Transverse colon (tissue), 3 donors: ENCODE measurements at regions not wholly inside any gene's neighbourhood (a gene's known extent, or its start where the extent isn't known, plus 50 kb on each side); places are given as distances from the start of the nearest gene placed in this dataset.

Experiments used
- CTCF ChIP-seq, 5 experiments: fragments of 200-600 bp in 3 of 5; fragments of 450-650 bp in 2 of 5; sonication (generic) in 3 of 5; IDR thresholded peaks; 1 replicate in 2 of 5; 2 replicates in 3 of 5; pipeline ENCODE4 v1.5.1; 2016 to 2017; ENCODE audit warnings: antibody characterized with exemption in 5 of 5, inconsistent platforms in 3 of 5, mild to moderate bottlenecking in 2 of 5, moderate library complexity in 1 of 5
- POLR2A ChIP-seq: fragments of 450-650 bp; IDR thresholded peaks from one replicate; pipeline ENCODE4 v1.6.1; 2016; ENCODE audit warnings: antibody characterized with exemption, mild to moderate bottlenecking, moderate library complexity

- no peak for TF ChIP-seq POLR2A
- TF ChIP-seq CTCF (IDR thresholded peaks at IDR 0.05), result no peak
Observed at GRCh38 chr2:4528773-4529172, 825.4 kb downstream of the DCDC2C start.
